Renal pelvis (tissue), 1 donor: ENCODE measurements at regions not wholly inside any gene's neighbourhood (a gene's known extent, or its start where the extent isn't known, plus 50 kb on each side); places are given as distances from the start of the nearest gene placed in this dataset.
"Not testable (repeated sequence)": the region's sequence is repeated elsewhere in the genome, so short reads cannot be mapped to it uniquely, and the experiment has no call there.

Experiments
- DNase-seq: peaks from one replicate; pipeline ENCODE4 v3.0.0-alpha.2; 2013

DNA sequence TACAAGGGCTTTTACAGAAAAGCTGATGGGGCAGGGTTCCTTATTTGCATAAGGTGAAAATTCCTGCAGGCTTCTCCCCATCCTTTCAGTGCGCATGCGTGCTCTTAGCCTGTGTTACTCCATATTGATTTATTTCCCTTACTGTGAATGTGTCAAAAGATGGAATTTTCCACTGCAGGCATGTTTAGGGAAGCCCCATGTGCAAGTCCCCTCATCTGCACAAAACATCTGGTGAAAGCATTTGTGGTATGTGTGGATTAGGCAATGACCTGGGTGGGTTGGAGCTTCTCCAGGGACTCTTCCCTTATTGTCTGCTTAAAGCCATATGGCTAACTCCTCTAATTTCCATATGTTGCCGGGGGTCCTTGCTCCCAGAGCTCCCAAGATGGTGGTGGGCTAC lies 912.7 kb upstream of the LRFN5 start:
- DNase-seq: no peak

GRCh38 chr14:40691066-40691465 lies 915.6 kb upstream of the LRFN5 start:
- no peak for DNase-seq

DNA sequence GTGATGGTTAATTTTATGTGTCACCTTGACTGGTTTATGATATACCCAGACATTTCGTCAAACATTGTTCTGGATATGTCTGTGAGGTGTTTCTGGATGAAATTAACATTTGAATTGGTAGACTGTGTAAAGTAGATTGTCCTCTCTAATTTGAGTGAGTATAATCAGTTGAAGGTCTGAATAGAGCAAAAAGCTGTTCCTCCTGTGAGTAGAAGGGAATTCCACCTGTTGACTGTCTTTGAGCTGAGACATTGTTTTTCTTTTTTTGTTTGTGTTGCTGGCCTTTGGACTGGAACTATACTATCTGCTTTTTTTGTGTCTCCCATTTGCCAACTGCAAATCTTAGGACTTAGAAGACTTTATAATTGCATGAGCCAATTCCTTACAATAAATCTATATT lies 920.9 kb upstream of the LRFN5 start:
- DNase-seq: no peak

DNA sequence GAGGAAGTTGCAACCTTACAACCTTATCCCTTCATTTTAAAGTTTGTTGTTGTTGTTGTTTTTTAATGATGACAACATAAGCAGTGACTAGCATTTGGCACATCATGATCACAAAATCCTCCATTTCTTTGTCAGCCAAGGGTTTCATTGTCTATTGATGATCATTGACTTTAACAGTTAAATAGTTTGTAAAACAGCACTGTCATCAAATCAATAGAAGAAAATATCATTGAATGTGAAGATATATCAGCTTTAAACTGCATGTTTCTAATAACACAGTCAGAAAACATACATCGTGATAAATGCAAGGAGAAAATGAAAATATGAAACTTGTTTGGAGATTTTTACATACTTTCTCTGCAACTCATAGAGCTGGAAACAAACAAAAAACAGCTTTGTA lies 922.3 kb upstream of the LRFN5 start:
- no peak for DNase-seq

GRCh38 chr14:40682131-40682913 lies 924.4 kb upstream of the LRFN5 start:
- DNase-seq: peak; percentile 0

DNA sequence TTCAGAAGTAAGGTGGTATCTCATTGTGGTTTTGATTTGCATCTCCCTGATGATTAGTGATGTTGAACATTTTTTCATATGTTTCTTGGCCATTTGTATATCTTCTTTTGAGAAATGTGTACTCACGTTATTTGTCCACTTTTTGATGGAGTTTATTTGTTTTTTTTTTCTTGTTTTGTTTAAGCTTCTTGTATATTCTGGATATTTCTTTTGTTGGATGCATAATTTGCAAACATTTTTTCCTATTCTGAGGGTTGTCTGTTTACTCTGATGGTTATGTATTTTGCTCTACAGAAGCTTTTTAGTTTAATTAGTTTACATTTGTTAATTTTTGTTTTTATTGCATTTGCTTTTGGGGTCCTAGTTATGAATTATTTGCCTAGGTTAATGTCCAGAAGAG lies 927.4 kb upstream of the LRFN5 start:
- DNase-seq: no peak

GRCh38 chr14:40677206-40677605 lies 929.5 kb upstream of the LRFN5 start:
- DNase-seq: not testable (repeated sequence)

DNA sequence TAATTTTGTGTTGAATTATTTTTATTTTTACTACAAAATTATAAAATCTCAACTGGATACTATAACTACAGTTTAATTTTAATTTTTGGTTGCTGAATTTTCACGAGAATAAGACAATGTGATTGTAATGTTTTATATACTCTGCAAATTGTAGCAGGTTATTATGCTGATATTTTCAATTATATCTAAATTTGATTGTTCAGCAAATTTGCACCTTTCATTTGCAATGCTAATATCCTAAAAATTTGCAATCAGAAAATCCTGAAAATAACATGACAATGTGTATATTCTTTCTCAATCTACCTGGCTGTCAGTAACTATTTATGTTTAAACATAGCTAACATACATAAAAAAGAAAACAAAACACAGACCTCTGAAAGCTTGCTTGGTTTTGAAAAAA lies 932.2 kb upstream of the LRFN5 start:
- DNase-seq: no peak

- no peak for DNase-seq
Observed at GRCh38 chr14:40656311-40656710, 950.4 kb upstream of the LRFN5 start.

GRCh38 chr14:40652089-40652691 lies 954.5 kb upstream of the LRFN5 start:
- no peak for DNase-seq

DNA sequence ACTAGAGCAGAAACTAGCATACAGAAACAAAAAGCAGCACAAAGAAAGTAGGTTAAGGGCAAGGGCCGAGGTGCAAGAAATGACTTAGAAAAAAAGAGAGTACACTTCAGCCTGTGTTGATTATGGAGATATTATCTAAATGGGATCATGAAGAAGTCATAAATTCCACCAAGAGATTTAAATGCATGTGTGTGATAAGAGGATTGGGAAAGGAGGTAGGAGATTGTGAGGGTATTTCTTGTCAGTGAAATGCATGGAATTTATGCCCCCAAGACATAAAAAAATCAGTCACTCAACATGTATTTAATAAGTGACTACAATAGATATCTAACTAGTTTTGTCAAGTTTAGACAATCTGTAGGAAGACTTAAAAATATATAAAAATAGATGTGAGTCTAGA lies 976.2 kb upstream of the LRFN5 start:
- no peak for DNase-seq

- not testable (repeated sequence) for DNase-seq
Observed at GRCh38 chr14:40629551-40630137, 977.0 kb upstream of the LRFN5 start.

GRCh38 chr14:40629144-40629543 lies 977.5 kb upstream of the LRFN5 start:
- DNase-seq: no peak

DNA sequence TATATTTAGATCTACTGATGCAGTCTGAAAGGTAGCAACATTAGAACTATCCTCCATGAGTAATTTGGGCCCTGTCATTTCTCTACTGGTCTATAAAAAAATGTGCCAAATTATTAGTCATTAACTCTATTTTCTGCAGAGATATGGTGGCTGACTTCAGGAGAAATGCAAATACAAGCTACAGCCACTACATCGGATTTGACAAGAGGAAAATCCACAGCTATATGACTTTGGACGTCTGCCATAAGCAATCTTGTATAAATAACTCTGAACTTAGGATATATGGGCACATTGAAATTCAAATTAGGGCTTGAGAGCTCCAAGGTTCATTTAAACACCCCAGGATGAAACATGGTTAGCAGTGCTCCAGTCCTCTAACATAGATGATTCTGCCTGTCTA lies 983.0 kb upstream of the LRFN5 start:
- no peak for DNase-seq

- no peak for DNase-seq
Observed at GRCh38 chr14:40618225-40618898, 988.3 kb upstream of the LRFN5 start.

GRCh38 chr14:40616579-40616978 lies 990.1 kb upstream of the LRFN5 start:
- no peak for DNase-seq

DNA sequence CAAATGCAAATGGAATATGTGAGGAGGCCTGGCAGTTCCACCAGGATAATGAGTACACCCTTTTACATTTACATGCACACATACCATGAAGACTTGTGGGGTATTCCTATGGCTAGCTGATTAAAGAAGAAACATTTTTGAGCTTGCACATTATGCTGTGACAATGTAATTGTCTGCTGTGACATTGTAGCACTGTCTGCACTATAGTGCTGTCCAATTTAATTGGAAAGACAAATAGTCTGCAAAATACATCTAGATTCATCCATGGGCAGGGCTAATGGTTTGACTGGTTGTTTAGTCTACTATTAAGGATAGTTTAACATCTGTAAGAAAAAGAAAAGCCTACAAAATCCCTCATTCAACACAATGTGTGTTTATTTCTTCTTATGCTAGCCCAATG lies 1005.6 kb upstream of the LRFN5 start:
- no peak for DNase-seq

DNA sequence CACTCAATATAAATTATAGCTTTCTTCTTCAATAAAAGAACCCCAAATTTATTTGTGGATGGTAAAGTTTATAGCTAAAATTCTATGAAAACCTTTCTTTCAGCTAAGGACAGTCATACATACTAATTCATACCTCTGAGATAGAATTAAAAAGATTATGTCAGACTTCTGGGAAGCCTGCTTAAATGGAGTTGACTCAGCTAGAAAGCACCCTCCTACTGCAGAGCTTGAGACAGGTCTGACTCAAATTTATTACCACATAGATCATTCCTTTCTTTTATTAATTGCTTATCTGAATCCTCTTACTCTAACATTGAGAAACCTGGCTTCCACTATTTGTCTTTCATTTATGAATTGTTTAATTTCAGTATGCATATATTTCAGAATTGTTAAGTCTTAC lies 1007.0 kb upstream of the LRFN5 start:
- no peak for DNase-seq

- no peak for DNase-seq
Observed at GRCh38 chr14:40581264-40581663, 1025.4 kb upstream of the LRFN5 start.

GRCh38 chr14:40576880-40577478 lies 1029.7 kb upstream of the LRFN5 start:
- no peak for DNase-seq

DNA sequence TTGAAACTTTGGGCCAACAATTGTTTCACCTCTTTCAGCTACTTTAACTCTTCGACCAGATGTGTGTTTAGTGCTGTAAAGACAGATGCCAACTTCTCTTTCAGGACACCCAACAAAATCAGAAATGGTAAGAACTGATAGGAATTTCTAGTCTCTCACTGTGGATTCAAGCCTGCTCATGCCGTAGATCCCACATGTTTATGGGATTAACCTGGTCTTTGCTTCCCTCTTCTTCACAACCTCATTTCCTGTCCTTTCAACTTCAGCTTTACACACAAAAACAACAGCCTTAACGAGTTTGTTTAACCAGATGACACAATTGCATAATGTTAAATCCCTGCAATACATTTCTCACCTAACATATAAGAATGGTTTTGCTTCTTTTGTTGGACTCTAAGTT lies 1031.9 kb upstream of the LRFN5 start:
- DNase-seq: no peak

GRCh38 chr14:40525314-40525713 lies 1081.4 kb upstream of the LRFN5 start:
- DNase-seq: no peak

DNA sequence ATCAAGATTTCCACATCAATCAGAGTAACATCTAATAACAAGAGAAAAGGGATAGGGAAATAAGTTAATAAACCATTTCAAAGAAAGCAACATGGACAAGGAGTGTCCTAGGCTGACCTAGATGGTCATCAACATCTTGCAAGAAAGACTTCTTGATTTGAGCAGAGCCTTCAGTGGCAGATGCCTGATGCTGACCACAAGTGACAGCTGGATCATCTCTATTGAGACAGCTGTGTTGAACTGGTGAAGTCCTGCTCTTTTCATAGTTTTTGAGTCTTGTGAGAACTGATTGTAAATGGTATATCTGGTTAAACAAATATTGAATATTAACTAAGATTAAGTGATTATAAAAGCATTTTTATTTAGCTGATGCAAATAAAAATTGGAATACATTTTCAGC lies 1083.6 kb upstream of the LRFN5 start:
- DNase-seq: no peak
